Adipocyte (in vitro differentiated cells): ENCODE measurements at regions not wholly inside any gene's neighbourhood (a gene's known extent, or its start where the extent isn't known, plus 50 kb on each side); places are given as distances from the start of the nearest gene placed in this dataset.
A peak's percentile ranks its signal among the peaks of the same experiment; 100 is the strongest.
"Not testable (repeated sequence)": the region's sequence is repeated elsewhere in the genome, so short reads cannot be mapped to it uniquely, and the experiment has no call there.

ENCODE experiments used
- DNase-seq: peaks from one replicate; pipeline ENCODE4 v3.0.0-alpha.2; 2015; ENCODE audit warnings: low read depth
- H3K27me3 ChIP-seq: replicated peaks from 2 replicates; pipeline ENCODE4 v1.7.0; 2013; ENCODE audit warnings: mild to moderate bottlenecking, low read length, moderate library complexity; ENCODE audit not compliant: control insufficient read depth, insufficient read depth
- H3K36me3 ChIP-seq: 2 replicates; pipeline ENCODE4 v1.7.0; 2013; ENCODE audit warnings: low read length, mild to moderate bottlenecking, moderate library complexity; ENCODE audit not compliant: control insufficient read depth, insufficient read depth, severe bottlenecking
- H3K4me1 ChIP-seq: 2 replicates; pipeline ENCODE4 v1.7.0; 2013; ENCODE audit warnings: mild to moderate bottlenecking, low read length, moderate library complexity; ENCODE audit not compliant: control insufficient read depth, insufficient read depth
- H3K4me3 ChIP-seq: 2 replicates; pipeline ENCODE4 v1.7.0; 2013; ENCODE audit warnings: mild to moderate bottlenecking, low read length, moderate library complexity
- H3K9ac ChIP-seq: 2 replicates; pipeline ENCODE4 v1.7.0; 2013; ENCODE audit warnings: mild to moderate bottlenecking, low read length, moderate library complexity
- H3K9me3 ChIP-seq: 2 replicates; pipeline ENCODE4 v1.7.0; 2013; ENCODE audit warnings: mild to moderate bottlenecking, low read length, moderate library complexity; ENCODE audit not compliant: control insufficient read depth

- no peaks in the 10 kb centered on the region for H3K27me3 ChIP-seq
- no peak overlapping the region for H3K9ac ChIP-seq
- DNase-seq: no peak
- no peaks in the 10 kb centered on the region for H3K4me1 ChIP-seq
- no peak overlapping the region for H3K4me3 ChIP-seq
- H3K36me3 ChIP-seq: no peaks in the 10 kb centered on the region
- no peaks in the 10 kb centered on the region for H3K9me3 ChIP-seq
Measured at GRCh38 chr2:149715894-149716293, 128.3 kb upstream of the MMADHC start.

- Histone ChIP-seq H3K4me1 (no peaks in the 10 kb centered on the region), H3K36me3 (no peaks in the 10 kb centered on the region)
Measured at GRCh38 chr2:149715005-149715592, 127.5 kb upstream of the MMADHC start.

GRCh38 chr2:149709496-149710263 is 122.1 kb upstream of the MMADHC start:
- Histone ChIP-seq H3K9ac (no peak overlapping the region), H3K36me3 (no peaks in the 10 kb centered on the region), H3K4me1 (no peaks in the 10 kb centered on the region), H3K9me3 (no peaks in the 10 kb centered on the region), H3K27me3 (no peaks in the 10 kb centered on the region), H3K4me3 (no peak overlapping the region)
- no peak for DNase-seq

More at GRCh38 chr2:149715005-149715592, 127.5 kb upstream of the MMADHC start:
- Histone ChIP-seq H3K9ac (no peak overlapping the region), H3K9me3 (no peaks in the 10 kb centered on the region), H3K4me3 (no peak overlapping the region), H3K27me3 (no peaks in the 10 kb centered on the region)
- peak; percentile 64 for DNase-seq

GRCh38 chr2:149703281-149703680 is 115.7 kb upstream of the MMADHC start:
- H3K4me3 ChIP-seq: no peak overlapping the region
- DNase-seq: no peak
- no peaks in the 10 kb centered on the region for H3K27me3 ChIP-seq
- no peak overlapping the region for H3K9ac ChIP-seq
- H3K9me3 ChIP-seq: no peaks in the 10 kb centered on the region
- no peaks in the 10 kb centered on the region for H3K36me3 ChIP-seq
- H3K4me1 ChIP-seq: no peaks in the 10 kb centered on the region

- H3K9me3 ChIP-seq: no peaks in the 10 kb centered on the region
- H3K4me1 ChIP-seq: no peaks in the 10 kb centered on the region
- no peak overlapping the region for H3K4me3 ChIP-seq
- H3K36me3 ChIP-seq: no peaks in the 10 kb centered on the region
- H3K27me3 ChIP-seq: no peaks in the 10 kb centered on the region
- no peak overlapping the region for H3K9ac ChIP-seq
- no peak for DNase-seq
Measured at GRCh38 chr2:149702571-149702970, 115.0 kb upstream of the MMADHC start.

- DNase-seq: no peak
- no peaks in the 10 kb centered on the region for H3K4me1 ChIP-seq
- H3K27me3 ChIP-seq: no peaks in the 10 kb centered on the region
- H3K4me3 ChIP-seq: no peak overlapping the region
- H3K36me3 ChIP-seq: no peaks in the 10 kb centered on the region
- no peak overlapping the region for H3K9ac ChIP-seq
- H3K9me3 ChIP-seq: no peaks in the 10 kb centered on the region
Measured at GRCh38 chr2:149701241-149701640, 113.7 kb upstream of the MMADHC start.

- H3K9me3 ChIP-seq: no peaks in the 10 kb centered on the region
- no peaks in the 10 kb centered on the region for H3K4me1 ChIP-seq
- peak; percentile 58 for DNase-seq
- no peaks in the 10 kb centered on the region for H3K36me3 ChIP-seq
- H3K4me3 ChIP-seq: no peak overlapping the region
- no peaks in the 10 kb centered on the region for H3K27me3 ChIP-seq
- H3K9ac ChIP-seq: no peak overlapping the region
Measured at GRCh38 chr2:149692961-149693396, 105.4 kb upstream of the MMADHC start.

GRCh38 chr2:149690825-149691224 is 103.2 kb upstream of the MMADHC start:
- Histone ChIP-seq H3K4me1 (no peaks in the 10 kb centered on the region), H3K4me3 (no peak overlapping the region), H3K27me3 (no peaks in the 10 kb centered on the region), H3K9ac (no peak overlapping the region), H3K36me3 (no peaks in the 10 kb centered on the region), H3K9me3 (no peaks in the 10 kb centered on the region)
- DNase-seq: no peak

GRCh38 chr2:149687052-149687427 is 99.5 kb upstream of the MMADHC start:
- Histone ChIP-seq H3K36me3 (no peaks in the 10 kb centered on the region), H3K4me1 (no peaks in the 10 kb centered on the region), H3K9me3 (no peaks in the 10 kb centered on the region), H3K9ac (no peak overlapping the region), H3K27me3 (no peaks in the 10 kb centered on the region), H3K4me3 (no peak overlapping the region)
- no peak for DNase-seq

GRCh38 chr2:149686136-149687051 is 98.8 kb upstream of the MMADHC start:
- no peak overlapping the region for H3K9ac ChIP-seq
- H3K27me3 ChIP-seq: no peaks in the 10 kb centered on the region
- H3K4me3 ChIP-seq: no peak overlapping the region
- H3K36me3 ChIP-seq: no peaks in the 10 kb centered on the region
- DNase-seq: peak; percentile 57
- no peaks in the 10 kb centered on the region for H3K9me3 ChIP-seq
- H3K4me1 ChIP-seq: no peaks in the 10 kb centered on the region

GRCh38 chr2:149685401-149685800 is 97.8 kb upstream of the MMADHC start:
- H3K4me3 ChIP-seq, H3K9me3 ChIP-seq, DNase-seq, H3K9ac ChIP-seq, H3K27me3 ChIP-seq, H3K4me1 ChIP-seq, H3K36me3 ChIP-seq: not testable (repeated sequence)
